Ammon's horn (tissue), 1 donor: ENCODE measurements at regions not wholly inside any gene's neighbourhood (a gene's known extent, or its start where the extent isn't known, plus 50 kb on each side); places are given as distances from the start of the nearest gene placed in this dataset.
"Not testable (repeated sequence)": the region's sequence is repeated elsewhere in the genome, so short reads cannot be mapped to it uniquely, and the experiment has no call there.

Experiments used
- DNase-seq: peaks from one replicate; pipeline ENCODE4 v3.0.0-alpha.2; 2016; ENCODE audit warnings: low spot score

- DNase-seq = no peak
These were observed 581.0 kb downstream of the UQCRFS1 start for GRCh38 chr19:28631961-28632360.

DNA sequence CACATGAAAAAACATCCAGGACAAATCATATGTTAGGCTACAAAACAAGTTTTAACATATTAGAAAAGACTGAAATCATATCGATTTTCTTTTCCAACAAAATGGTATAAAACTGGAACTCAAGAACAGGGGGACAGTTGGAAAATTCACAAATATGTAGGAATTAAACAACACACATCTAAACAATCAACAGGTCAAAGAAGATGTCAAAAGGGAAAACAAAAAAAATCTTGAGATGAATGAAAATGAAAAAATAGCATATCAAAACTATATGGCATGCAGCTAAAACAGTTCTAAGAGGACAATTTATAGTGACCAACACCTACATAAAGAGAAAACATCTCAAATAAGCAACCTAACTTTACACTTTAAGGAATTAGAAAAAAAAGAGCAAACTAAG, 585.3 kb downstream of the UQCRFS1 start:
- DNase-seq = no peak

DNA sequence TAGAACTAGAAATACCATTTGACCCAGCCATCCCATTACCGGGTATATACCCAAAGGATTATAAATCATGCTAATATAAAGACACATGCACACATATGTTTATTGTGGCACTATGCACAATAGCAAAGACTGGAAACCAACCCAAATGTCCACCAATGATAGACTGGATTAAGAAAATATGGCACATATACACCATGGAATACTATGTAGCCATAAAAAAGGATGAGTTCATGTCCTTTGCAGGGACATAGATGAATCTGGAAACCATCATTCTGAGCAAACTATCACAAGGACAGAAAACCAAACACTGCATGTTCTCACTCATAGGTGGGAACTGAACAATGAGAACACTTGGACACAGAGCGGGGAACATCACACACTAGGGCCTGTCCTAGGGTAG, 586.5 kb downstream of the UQCRFS1 start:
- not testable (repeated sequence) for DNase-seq

DNA sequence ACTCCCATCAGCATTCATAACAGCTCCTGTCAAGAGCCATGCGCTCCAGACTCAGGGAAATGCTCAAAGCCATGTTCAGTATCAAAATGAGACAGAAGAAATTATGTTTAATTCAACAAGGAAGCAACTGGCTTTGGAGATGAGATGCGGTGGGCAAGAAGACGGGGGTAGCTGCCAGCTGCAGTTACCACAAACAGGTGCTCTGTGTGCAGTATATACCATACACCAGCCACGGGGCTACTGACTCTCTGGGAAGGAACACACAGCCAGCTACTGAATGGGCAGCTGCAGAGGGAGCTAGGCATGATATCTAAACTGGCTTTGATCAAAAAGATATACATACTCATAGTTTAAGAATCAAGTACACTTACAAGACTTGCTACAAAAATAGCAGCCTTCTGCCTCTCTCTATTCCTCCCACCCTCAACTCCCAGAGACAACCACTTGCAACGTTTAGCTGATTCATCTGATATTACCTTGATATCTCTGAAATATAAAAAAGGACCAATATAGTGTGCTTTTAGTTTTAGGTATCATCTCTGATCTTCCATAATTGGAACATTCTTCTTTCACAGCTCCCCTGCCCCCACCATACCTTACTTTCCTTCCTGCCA, 593.0 kb downstream of the UQCRFS1 start:
- no peak for DNase-seq

GRCh38 chr19:28618504-28618903, 594.4 kb downstream of the UQCRFS1 start:
- no peak for DNase-seq

DNA sequence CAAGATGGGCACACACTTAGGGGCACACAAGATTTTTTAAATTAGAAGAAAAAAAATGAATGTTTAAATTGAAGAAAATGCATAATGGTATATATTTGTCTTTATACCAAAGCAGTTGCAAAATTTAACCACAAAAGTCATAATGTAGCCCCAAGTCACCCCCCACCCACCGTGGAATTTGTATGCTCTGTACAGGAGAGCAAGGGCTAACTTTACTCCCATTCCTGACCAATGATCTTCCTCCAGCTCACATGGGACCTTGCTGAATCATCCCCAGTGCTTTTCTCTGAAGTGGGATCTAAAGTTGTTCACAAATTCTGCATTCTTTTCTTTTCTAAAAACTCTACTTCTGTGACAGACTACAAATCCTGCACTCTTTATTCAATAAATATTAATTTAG, 597.0 kb downstream of the UQCRFS1 start:
- no peak for DNase-seq

DNA sequence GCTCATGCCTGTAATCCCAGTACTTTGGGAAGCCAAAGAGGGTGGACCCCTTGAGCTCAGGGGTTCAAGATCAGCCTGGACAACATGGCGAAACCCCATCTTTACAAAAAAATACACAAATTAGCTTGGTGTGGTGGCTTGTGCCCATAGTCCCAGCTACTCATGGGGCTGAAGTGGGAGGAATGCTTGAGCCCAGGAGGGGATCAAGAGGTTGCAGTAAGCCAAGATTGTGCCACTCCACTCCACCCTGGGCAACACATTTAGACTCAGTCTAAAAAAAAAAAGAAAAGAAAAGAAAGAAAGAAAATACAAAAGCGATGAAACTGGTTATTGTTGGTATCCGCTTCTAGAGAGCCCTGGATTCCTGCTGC, 597.4 kb downstream of the UQCRFS1 start:
- DNase-seq = no peak

GRCh38 chr19:28614634-28615545, 598.1 kb downstream of the UQCRFS1 start:
- no peak for DNase-seq

- no peak for DNase-seq
These were observed 600.6 kb downstream of the UQCRFS1 start for GRCh38 chr19:28612275-28612769.

DNA sequence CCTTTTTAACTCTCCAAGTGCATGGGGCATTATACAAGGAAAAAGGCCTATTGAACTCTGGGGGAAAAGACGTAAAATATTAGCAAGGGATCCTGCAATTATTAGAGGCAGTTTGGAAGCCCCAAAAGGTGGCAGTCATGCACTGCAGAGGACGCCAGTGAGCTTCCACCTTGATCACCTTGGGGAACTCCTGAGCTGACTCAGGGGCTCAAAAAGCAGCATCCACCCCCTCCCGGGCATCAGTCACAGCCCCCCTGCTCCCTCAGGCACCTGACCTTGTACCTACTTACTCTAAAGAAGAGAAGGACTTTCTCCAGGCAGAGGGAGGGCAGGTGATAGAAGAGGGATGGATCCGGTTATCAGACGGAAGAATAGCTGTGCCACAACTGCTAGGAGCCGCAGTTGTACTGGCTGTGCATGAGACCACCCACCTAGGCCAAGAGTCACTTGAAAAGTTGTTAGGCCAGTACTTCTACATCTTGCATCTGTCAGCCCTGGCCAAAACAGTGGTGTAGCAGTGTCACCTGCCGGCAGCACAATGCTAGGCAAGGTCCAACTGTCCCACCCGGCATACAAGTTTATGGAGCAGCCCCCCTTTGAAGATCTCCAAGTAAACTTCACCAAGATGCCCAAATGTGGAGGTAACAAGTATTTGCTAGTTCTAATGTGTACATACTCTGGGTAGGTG, 601.6 kb downstream of the UQCRFS1 start:
- DNase-seq = not testable (repeated sequence)

- no peak for DNase-seq
These were observed 602.2 kb downstream of the UQCRFS1 start for GRCh38 chr19:28610731-28611130.

GRCh38 chr19:28609944-28610343, 603.0 kb downstream of the UQCRFS1 start:
- DNase-seq = no peak

DNA sequence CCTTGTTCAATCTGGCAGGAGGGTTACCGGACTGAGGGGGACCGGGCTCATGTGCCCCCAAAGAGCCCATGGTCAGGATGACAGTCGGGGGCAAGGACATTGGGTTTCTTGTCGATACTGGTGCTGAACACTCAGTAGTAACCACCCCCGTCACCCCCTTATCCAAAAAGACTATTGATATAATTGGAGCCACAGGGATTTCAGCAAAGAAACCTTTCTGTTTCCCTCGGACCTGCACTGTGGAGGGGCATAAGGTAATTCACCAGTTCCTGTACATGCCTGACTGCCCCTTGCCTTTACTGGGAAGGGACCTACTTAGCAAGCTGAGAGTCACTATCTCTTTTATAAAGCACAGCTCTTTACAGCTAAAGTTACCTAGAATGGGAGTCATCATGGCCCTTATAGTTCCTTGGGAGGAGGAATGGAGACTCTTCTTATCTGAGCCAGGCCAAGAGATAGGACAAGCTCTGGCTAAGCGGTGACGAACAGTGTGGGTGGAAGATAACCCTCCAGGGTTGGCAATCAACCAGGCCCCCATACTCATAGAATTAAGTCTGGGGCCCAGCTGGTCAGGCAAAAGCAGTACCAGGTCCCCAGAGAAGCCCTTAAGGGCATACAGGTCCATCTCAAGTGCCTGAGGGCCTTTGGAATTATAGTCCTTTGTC, 603.7 kb downstream of the UQCRFS1 start:
- no peak for DNase-seq

GRCh38 chr19:28608292-28608691, 604.7 kb downstream of the UQCRFS1 start:
- DNase-seq = no peak

DNA sequence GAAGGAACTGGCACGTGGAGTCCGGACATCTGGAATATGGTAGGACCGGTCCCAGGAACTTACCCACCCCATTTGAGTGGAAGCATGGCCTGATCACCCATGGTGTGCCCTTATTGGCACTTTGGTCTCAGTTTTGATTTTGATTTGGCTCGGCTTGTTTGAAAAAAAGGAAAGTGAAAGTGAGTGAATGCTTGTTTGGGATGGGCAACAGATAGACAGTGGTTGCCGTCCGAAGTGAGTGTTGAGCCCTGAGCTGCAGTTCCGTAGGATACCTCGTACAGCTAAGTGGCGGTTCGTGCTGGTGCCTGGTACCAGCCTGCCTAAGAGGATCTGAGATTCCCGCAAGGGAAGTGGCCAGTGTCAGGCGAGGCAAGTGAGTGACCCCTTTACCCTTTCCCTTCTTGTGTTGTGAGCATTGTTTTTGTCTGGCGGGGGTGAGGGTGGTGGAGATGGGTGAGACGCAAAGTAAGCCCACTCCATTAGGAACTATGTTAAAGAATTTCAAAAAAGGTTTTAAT, 605.8 kb downstream of the UQCRFS1 start:
- no peak for DNase-seq

GRCh38 chr19:28606269-28607032, 606.5 kb downstream of the UQCRFS1 start:
- no peak for DNase-seq

DNA sequence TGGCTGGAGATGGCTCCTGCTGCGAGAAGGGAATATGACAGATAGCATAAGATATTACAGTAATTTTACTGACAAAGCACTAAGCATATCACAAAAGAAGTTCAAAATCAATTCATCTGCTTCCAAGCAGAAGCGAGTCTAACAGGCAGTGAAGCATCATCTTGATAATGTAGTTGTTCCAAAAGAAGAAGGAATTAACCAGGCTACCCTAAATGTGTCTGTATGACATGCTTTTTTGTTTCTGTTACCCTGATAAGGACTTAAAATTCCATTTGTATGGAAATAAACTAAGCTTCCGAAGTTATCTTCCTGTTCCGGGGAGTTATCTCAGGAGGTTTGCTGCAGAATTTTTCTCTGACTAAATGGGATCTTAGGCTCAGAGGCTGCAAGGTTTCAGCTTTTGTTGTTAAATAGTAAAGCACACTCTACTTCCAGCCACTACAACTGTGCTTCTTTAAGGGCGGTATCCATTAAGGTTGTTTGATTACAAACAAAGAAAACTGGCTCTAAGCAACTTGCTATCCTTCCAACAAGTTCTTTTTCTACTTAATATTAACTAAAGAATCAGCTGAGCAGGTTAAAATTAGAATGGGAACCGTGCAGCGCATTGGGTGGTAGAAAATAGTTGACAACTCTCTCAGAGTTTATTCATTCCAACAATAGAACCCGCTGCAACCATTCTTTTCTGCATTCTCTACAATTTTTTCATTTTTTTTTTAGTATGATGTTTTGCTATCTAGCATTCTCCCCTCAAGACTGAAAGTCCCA, 607.3 kb downstream of the UQCRFS1 start:
- DNase-seq = no peak

DNA sequence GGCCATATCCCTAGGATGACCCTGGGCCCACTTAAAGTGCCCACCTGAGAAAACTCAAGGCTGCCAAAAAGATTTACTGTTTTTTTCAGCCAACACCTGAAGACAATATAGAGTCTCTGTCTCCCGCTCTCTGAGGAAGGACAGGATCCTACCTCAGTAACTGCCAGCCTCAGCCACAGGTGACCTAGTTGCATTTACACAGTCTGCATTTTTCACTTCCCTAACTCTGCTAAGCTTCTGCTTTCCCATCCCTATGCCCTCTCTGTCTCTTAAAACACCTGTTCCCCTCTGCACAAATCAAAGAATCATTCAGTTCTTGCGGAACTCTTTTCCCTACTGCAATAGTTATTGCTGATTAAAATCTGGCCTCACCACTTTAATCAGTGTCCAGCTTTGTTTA, 609.5 kb downstream of the UQCRFS1 start:
- DNase-seq = no peak

- DNase-seq = no peak
These were observed 610.2 kb downstream of the UQCRFS1 start for GRCh38 chr19:28602675-28603298.
